ENCODE measurements at regions not wholly inside any gene's neighbourhood (a gene's known extent, or its start where the extent isn't known, plus 50 kb on each side); places are given as distances from the start of the nearest gene placed in this dataset.

GRCh38 chr17:53330756-53331155, 492.0 kb upstream of the KIF2B start:
- Histone ChIP-seq H4K20me1 (ENCODE audit: insufficient read depth) (peaks cover 6% of the 10 kb centered on the region; the same call in 1 of the 2 replicates), H3K27me3 (ENCODE audit: insufficient read depth, low read depth) (no peaks in the 10 kb centered on the region), H3K79me2 (ENCODE audit: low read depth) (no peaks in the 10 kb centered on the region), H3K9me3 (ENCODE audit: insufficient read depth, low read depth) (no peaks in the 10 kb centered on the region), H3K36me3 (ENCODE audit: low read depth) (no peaks in the 10 kb centered on the region), H3F3A (ENCODE audit: insufficient read depth, low read depth) (no peaks in the 10 kb centered on the region), H3K27ac (no peak overlapping the region), H3K4me3 (no peak overlapping the region), H3K9me2 (ENCODE audit: insufficient read depth) (no peaks in the 10 kb centered on the region), H2AFZ (no peak overlapping the region), H3K4me1 (replicated peaks; ENCODE audit: insufficient read depth) (no peaks in the 10 kb centered on the region), H3K4me2 (no peak overlapping the region)
- POLR2A ChIA-PET (ENCODE audit: unreplicated experiment) = no interaction called here
- CTCF ChIA-PET = no interaction called here
- intact Hi-C loops (cut with micrococcal nuclease; ENCODE audit: unreplicated experiment) = no loop called here
- DNase-seq = no peak
- TF ChIP-seq EZH2 (IDR thresholded peaks at IDR 0.05; ENCODE audit: low read depth) = no peak
- BruUV-seq (replicated peaks) = no TSS peak

DNA sequence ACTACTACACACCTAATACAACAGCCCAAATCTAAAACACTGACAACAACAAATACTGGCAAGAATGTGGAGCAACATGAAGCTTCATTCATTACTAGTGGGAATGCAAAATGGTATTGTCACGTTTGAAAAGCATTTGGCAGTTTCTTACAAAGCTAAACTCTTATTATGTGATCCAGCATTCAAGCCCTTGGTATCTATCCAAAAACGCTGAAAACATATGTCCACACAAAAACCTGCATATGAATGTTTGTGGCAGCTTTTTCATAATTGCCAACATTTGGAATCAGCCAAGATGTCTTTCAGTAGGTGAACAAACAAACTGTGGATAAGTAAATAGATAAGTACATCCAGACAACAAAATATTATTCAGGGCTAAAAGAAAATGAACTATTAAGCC, 501.1 kb upstream of the KIF2B start:
- POLR2A ChIA-PET (ENCODE audit: unreplicated experiment) = no interaction called here
- CTCF ChIA-PET = no interaction called here
- H3K4me2 ChIP-seq = no peak overlapping the region
- no peaks in the 10 kb centered on the region for H3K9me3 ChIP-seq (ENCODE audit: insufficient read depth, low read depth)
- H4K20me1 ChIP-seq (ENCODE audit: insufficient read depth) = no peaks in the 10 kb centered on the region
- H3F3A ChIP-seq (ENCODE audit: insufficient read depth, low read depth) = no peaks in the 10 kb centered on the region
- H3K27me3 ChIP-seq (ENCODE audit: insufficient read depth, low read depth) = no peaks in the 10 kb centered on the region
- no peak overlapping the region for H3K4me3 ChIP-seq
- BruUV-seq (replicated peaks) = no TSS peak
- no peaks in the 10 kb centered on the region for H3K9me2 ChIP-seq (ENCODE audit: insufficient read depth)
- no peak overlapping the region for H3K27ac ChIP-seq
- H3K79me2 ChIP-seq (ENCODE audit: low read depth) = no peaks in the 10 kb centered on the region
- no peak for DNase-seq
- TF ChIP-seq, protein P1, sequence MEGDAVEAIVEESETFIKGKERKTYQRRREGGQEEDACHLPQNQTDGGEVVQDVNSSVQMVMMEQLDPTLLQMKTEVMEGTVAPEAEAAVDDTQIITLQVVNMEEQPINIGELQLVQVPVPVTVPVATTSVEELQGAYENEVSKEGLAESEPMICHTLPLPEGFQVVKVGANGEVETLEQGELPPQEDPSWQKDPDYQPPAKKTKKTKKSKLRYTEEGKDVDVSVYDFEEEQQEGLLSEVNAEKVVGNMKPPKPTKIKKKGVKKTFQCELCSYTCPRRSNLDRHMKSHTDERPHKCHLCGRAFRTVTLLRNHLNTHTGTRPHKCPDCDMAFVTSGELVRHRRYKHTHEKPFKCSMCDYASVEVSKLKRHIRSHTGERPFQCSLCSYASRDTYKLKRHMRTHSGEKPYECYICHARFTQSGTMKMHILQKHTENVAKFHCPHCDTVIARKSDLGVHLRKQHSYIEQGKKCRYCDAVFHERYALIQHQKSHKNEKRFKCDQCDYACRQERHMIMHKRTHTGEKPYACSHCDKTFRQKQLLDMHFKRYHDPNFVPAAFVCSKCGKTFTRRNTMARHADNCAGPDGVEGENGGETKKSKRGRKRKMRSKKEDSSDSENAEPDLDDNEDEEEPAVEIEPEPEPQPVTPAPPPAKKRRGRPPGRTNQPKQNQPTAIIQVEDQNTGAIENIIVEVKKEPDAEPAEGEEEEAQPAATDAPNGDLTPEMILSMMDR (conservative IDR thresholded peaks at IDR 0.05) = no peak
- no peak for TF ChIP-seq EZH2 (IDR thresholded peaks at IDR 0.05; ENCODE audit: low read depth)
- intact Hi-C loops (cut with micrococcal nuclease; ENCODE audit: unreplicated experiment) = no loop called here
- H3K36me3 ChIP-seq (ENCODE audit: low read depth) = no peaks in the 10 kb centered on the region
- H2AFZ ChIP-seq = no peak overlapping the region
- no peaks in the 10 kb centered on the region for H3K4me1 ChIP-seq (replicated peaks; ENCODE audit: insufficient read depth)

- H3K9me2 ChIP-seq (ENCODE audit: insufficient read depth) = no peaks in the 10 kb centered on the region
- no peak overlapping the region for H2AFZ ChIP-seq
- no peaks in the 10 kb centered on the region for H3K9me3 ChIP-seq (ENCODE audit: insufficient read depth, low read depth)
- BruUV-seq (replicated peaks) = no TSS peak
- H3K36me3 ChIP-seq (ENCODE audit: low read depth) = no peaks in the 10 kb centered on the region
- H4K20me1 ChIP-seq (ENCODE audit: insufficient read depth) = no peaks in the 10 kb centered on the region
- CTCF ChIA-PET = no interaction called here
- no peaks in the 10 kb centered on the region for H3F3A ChIP-seq (ENCODE audit: insufficient read depth, low read depth)
- DNase-seq = no peak
- intact Hi-C loops (cut with micrococcal nuclease; ENCODE audit: unreplicated experiment) = no loop called here
- H3K4me3 ChIP-seq = no peak overlapping the region
- no peak overlapping the region for H3K27ac ChIP-seq
- TF ChIP-seq, protein P1 (conservative IDR thresholded peaks at IDR 0.05) = no peak
- no peak for TF ChIP-seq EZH2 (IDR thresholded peaks at IDR 0.05; ENCODE audit: low read depth)
- H3K4me1 ChIP-seq (replicated peaks; ENCODE audit: insufficient read depth) = no peaks in the 10 kb centered on the region
- no peak overlapping the region for H3K4me2 ChIP-seq
- POLR2A ChIA-PET (ENCODE audit: unreplicated experiment) = no interaction called here
- H3K27me3 ChIP-seq (ENCODE audit: insufficient read depth, low read depth) = no peaks in the 10 kb centered on the region
- H3K79me2 ChIP-seq (ENCODE audit: low read depth) = no peaks in the 10 kb centered on the region
These were observed 502.8 kb upstream of the KIF2B start for GRCh38 chr17:53319947-53320346.

DNA sequence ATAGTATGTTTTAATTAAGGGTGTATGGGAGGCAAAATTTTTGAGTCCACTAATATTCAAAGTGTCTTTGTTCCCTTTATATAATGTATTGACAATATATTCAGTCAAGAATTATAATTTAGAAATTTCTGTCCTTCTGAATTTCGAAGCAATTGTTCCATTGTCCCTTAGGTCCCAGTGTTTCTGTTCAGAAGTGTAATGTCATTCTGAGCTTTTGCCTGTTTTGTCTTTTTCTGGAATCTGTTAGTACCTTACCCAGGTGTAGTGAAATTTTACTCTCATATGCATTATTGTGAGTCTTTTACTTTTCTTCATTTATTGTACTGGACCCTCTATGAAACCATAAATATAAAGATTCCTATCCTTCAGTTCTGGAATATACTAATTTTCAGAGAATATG, 505.7 kb upstream of the KIF2B start:
- TF ChIP-seq, protein P1 (conservative IDR thresholded peaks at IDR 0.05) = no peak
- no peak for TF ChIP-seq EZH2 (IDR thresholded peaks at IDR 0.05; ENCODE audit: low read depth)

More for the DNA sequence above, 505.7 kb upstream of the KIF2B start:
- no peaks in the 10 kb centered on the region for H3K9me3 ChIP-seq (ENCODE audit: insufficient read depth, low read depth)
- no peaks in the 10 kb centered on the region for H3K4me1 ChIP-seq (replicated peaks; ENCODE audit: insufficient read depth)
- H3K4me3 ChIP-seq = no peak overlapping the region
- ChIA-PET POLR2A (ENCODE audit: unreplicated experiment) (no interaction called here), CTCF (no interaction called here)
- intact Hi-C loops (cut with micrococcal nuclease; ENCODE audit: unreplicated experiment) = no loop called here
- no peaks in the 10 kb centered on the region for H3K79me2 ChIP-seq (ENCODE audit: low read depth)
- no peak overlapping the region for H2AFZ ChIP-seq
- H3K36me3 ChIP-seq (ENCODE audit: low read depth) = no peaks in the 10 kb centered on the region
- BruUV-seq (replicated peaks) = no TSS peak
- no peak for DNase-seq
- no peaks in the 10 kb centered on the region for H3F3A ChIP-seq (ENCODE audit: insufficient read depth, low read depth)
- H3K27me3 ChIP-seq (ENCODE audit: insufficient read depth, low read depth) = no peaks in the 10 kb centered on the region
- H3K27ac ChIP-seq = no peak overlapping the region
- no peaks in the 10 kb centered on the region for H3K9me2 ChIP-seq (ENCODE audit: insufficient read depth)
- H4K20me1 ChIP-seq (ENCODE audit: insufficient read depth) = no peaks in the 10 kb centered on the region
- no peak overlapping the region for H3K4me2 ChIP-seq
